ENCODE measurements at regions not wholly inside any gene's neighbourhood (a gene's known extent, or its start where the extent isn't known, plus 50 kb on each side); places are given as distances from the start of the nearest gene placed in this dataset.

DNA sequence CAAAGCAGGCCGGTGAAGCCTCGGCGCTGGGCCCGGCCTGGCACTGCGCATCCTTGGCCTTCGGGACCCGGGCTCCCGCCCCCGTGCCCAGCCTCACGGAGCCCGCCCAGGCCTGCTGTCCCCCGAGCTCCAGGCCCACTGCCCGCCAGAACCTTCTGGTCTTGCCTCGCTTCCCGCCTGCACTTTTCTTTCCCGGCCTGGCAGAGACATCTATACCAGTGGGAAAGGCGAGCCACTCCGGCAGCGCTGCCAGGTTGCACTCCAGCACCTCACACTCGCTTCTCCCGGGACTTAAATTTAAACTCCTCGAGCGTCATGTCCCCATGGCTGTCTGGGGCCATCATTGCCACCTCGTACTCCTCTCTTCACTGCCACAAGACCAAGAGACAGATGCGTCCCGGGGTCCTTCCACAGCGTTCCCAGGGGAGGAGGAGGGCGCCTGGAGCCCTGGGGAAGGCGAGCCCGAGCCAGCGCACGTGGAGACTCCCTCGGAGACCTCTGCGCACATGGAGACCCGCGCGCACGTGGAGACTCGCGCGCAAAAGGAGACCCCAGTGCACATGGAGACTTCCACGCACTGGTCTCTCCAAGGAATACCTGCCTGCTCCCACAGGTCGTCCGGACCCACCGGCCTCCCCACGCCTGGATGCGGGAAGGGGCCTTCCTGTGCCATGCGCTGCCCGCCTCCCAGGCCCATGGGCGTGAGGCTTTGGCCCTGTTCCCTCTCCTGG is 253.1 kb upstream of the SALL3 start:
- no peak for TF ChIP-seq EZH2phosphoT487 (IDR thresholded peaks at IDR 0.05; ENCODE audit: insufficient read depth, low read depth)
- TF ChIP-seq EZH2 (IDR thresholded peaks at IDR 0.05; ENCODE audit: insufficient read depth, poor library complexity, severe bottlenecking): no peak
